HG02588 (cell line): ENCODE measurements at regions not wholly inside any gene's neighbourhood (a gene's known extent, or its start where the extent isn't known, plus 50 kb on each side); places are given as distances from the start of the nearest gene placed in this dataset.

ENCODE experiments used
- ATAC-seq: cut with Tn5 transposase; IDR thresholded peaks from one replicate; pipeline ENCODE4 v1.9.1; 2021; ENCODE audit warnings: mild to moderate bottlenecking, moderate library complexity; ENCODE audit not compliant: unreplicated experiment

DNA sequence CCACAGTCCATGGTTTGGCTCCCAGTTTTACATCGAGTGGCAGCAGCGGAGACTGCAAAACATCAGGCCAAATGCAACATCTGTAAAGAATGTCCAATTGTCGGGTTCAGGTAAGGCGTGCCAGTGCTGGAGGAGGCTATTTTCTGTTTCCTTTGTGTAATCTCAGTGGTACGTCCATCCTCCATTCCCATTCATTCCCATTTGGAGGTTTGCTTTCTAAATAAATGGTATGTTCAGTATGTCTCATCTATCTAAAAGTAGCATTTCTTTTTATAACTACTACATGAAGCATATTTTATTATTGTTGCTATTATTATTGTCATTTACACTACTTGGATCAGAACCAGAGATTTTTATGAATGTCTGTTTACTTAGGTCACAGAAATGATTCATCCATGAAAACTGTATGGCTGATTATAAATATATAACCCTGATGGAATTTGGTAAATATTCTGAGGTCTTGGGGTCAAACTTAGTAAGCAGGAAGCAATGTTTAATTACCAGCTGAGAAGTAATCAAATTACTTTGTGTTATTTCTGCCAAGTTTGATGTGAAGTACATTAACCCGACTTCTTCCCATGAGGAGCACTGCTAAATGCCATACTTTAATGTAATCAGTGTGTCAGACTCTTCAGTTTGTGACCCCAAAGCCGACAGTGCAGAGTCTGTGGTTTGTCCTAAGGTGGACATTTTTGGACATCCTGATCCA, 512.9 kb downstream of the UTRN start:
- ATAC-seq: no peak

DNA sequence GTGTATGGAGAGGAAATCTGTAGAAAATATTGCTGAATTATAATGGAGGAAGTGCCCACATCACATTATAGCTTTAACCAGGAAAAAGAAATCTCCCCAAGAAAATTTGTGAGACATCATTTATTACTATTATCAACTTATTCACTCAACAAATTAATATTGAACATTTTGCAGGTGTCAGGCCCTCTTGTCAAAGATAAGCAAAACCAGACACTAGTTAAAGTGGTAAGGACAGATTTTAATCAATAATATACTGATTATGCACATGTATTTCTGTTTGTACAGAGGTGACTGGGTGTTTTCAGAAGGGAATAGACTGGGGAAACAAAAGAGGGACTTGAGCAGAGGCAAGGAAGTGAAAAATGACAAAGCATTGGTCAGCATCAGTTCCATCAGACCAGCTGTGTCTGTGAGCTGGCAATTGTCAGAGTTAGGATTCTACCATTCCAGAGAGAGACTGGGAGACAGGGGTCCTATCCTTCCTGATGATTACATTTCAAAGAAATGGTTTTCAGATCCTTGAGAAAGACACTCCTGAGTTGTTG, 519.2 kb downstream of the UTRN start:
- ATAC-seq: no peak

DNA sequence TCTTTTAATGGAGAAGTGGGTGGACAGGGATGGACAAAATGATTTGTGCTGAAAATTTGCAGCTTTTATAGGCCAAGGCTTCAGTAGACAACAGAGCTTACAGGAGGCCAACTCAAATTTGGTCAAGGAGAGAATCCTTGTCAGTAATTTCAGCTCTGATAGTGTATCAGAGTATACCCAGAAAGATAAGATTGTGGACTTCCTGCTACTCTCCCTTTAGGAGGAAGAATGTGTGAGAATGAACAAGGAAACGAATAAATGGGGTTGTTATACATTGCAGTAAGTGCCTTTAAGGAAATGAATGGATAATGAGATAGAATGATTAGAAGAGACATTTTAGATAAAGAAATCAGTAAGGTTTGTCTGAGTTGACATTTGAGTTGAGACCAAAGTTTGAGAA, 519.9 kb downstream of the UTRN start:
- ATAC-seq: no peak

DNA sequence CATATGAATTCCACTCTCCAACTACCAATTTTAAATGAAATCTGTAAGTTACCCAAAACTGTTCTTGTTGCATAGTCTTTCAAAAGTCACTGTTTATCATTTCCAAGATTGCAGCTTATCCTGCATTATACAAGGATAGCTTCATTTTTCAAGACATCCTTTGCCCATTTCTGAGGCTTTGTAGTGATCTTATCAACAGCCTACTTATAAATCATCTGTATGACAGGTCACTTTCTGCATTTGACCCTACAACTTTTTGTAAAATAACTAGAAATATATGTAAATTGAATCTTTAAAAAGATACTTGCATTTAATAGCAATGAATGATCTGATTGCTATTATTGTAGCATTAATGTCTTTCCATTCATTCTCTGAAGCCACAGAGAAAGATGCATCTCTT, 521.1 kb downstream of the UTRN start:
- ATAC-seq: no peak

DNA sequence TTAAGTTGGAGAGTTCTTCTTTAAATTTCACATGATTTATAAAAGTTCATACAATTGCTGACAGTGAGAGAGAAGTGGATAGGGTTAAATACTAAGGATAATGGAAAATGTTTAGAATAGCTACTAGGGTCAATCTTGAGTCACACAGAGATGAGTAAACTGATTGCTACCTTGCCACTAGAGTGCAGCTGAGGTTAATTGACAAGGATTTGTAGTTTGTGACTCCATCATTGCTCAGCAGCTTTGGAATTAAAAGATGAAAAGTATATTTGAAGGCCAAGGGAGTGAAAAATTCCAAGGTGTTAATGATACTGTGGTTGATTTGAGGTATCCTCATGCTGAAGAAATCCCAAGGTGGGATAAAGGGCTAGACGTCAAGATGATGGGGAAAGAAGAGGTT, 524.0 kb downstream of the UTRN start:
- no peak for ATAC-seq

DNA sequence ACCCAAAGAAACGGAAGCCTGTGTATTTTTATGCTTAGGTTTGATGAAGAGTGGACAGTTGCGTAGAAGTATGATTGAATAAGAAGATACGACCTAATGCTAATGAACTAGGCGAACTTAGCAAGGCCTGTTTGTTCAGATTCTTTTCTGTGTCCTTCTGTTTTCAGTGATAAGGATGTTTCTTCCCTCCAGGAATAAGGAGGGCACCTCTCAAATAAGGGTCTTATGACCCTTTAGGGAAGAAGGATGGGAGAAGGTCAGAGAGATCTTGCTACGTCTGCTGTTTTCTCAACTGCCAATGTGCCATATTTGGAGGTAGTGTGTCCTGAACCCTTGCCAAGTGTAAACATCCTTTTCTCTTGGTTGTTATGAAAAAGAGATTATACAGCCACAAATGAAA, 524.8 kb downstream of the UTRN start:
- ATAC-seq: no peak

DNA sequence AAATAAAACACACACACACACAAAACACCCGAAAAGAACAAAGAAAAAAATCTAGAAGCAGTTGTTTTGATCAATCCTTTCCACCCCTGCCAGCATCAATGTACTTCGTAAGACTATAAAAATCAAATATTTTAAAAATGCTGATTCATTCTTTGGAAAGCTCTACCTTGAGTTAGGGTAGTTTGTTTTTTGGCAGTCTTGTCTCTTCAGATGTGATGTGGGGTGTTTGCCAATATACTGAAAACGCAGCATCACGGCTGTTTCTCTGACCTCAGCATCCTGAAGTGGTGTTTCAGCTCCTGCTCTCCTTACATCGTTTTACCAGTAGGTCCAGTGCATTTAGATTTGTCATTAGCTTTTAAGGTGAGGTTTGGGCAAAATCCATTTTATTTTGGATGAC, 526.0 kb downstream of the UTRN start:
- no peak for ATAC-seq

DNA sequence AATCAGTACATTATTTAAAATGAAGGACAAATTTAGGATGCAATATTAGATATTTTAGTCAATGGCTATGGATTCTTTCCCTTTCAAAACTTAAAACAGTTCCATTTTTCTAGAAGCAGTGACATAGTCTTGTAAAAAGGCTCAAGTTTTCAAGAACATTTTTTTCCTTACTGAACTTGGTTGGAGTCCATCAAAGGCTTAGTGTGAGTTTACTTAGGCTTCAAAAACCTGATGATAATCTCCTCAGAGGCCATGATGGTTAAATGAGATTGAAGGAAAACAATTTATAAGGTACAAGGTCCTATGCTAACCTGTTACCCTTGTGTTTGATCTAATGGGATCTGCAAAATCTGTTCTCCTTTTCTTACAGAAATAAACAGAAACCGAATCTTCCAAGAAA, 531.8 kb downstream of the UTRN start:
- no peak for ATAC-seq

DNA sequence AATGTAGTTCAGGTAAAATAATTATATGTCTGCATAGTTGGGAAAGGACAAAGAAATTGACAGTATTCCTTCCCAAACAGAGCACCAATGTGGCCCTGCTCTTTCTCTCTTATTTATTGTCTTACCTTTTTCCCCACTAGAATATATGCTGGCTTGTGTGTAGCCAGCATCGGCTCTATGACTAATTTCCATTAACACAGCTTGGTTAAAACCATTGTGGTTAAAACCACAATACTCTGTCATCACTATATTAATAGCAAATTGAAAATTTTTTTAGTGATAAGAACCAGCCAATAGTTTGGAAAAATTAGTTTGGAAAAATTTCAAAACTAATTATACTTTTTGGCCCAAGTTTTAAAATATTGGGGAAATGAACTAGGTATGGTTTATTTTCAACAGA, 535.1 kb downstream of the UTRN start:
- no peak for ATAC-seq

DNA sequence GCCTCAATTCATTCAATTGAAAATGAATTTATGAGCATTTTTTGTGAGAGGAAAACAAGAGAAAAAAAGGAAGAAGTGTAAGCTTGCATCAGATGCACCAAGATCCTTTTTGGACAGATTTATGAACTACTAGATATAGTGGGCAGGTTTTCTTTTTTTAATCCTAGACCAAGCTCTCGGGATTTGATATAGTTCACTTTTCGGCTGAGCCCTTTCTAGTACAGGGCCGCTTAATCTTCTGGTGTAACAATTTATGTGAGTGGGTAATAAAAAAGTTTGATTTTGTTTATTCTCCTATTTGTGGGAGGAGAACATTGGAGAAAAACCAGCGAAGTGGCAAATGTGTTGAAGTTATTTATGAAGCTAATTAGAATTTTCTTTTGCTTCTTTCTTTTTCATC, 538.0 kb downstream of the UTRN start:
- no peak for ATAC-seq

DNA sequence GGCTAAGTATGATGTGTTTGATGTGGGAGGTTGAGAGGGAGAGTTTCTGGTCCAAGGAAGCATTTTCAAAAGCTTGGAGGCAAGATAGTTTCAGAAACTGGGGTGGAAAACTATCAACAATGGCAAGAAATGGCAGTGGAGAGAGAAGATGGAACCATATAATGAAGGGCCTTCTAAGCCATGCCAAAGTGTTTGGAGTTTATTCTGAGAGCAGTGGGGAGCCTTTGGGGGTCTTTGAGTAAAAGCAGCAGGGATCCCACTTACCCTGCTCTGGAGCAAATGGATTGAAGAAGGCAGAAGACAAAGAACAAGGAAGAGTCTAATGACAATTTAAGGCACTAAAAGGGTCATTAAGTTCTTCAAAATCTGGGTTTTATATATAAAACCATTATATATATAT, 538.9 kb downstream of the UTRN start:
- no peak for ATAC-seq

DNA sequence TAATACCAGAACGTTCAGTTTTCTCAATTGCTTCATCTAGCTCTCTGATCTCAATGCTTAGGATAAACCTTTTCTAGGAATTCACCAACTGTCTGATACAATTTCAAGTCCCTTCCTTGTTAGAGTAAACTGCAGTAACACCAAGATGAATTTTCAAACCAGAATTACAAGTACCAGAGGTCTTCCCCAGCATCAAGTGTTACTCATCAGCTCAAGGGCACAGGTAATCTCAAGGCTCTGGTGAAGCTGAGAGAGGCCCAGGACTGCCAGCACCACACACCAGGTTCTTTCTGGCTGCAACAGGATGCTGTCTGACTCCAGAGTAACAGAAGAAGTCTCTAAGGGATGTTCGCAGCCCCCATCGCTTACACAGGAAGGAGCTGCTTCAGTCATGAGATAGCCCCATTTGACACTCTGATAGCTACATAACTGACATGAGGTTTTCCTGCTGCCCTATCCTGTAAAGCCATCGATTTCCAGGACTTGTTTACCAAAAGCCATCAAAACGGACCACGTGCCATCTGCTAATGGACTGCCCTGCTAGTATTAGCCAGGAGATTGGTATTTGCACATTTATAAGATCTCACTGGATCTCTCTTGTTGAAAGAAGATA, 549.4 kb downstream of the UTRN start:
- ATAC-seq: no peak

DNA sequence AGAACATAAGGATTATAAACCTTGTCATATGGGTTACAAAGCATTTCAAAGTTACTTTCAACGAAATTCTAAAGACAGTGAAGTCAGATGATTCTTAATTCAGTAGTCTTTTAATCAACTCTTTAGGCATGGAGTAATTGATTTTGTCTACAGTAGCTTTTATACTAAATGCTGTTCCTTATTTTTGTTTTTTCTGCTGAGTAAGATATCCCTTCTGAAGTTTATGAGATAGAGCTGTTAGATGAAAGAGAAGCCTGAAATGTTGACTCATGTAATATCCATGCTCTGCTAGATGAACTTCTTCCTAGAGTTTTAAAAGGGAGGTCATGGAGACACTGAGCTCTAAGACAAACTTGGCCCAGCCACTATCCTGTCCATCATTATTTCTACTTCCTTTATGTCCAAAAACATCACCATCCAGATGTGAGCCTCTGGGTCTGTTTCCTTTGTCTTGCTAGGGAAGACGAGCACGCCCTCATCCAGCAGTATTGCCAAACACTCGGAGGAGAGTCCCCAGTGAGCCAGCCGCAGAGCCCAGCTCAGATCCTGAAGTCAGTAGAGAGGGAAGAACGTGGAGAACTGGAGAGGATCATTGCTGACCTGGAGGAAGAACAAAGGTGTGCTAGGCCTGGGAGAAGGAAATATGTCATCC, 550.3 kb downstream of the UTRN start:
- no peak for ATAC-seq

DNA sequence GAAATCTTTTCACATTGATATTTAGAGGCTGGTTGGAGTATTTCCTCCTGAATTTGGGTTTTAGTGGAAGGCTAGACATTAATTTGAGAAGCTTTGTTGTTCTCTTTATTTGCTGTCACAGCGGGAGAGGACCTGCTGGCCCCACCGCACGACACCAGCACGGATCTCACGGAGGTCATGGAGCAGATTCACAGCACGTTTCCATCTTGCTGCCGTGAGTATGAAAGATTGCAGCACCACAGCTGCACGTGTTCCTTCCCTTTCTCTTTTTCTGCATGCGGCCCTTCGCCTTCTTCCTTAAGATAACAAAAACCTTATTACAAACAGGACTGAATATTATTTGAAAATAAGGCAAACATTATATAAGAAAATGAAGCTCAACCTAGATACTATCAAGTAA, 555.5 kb downstream of the UTRN start:
- ATAC-seq: no peak

DNA sequence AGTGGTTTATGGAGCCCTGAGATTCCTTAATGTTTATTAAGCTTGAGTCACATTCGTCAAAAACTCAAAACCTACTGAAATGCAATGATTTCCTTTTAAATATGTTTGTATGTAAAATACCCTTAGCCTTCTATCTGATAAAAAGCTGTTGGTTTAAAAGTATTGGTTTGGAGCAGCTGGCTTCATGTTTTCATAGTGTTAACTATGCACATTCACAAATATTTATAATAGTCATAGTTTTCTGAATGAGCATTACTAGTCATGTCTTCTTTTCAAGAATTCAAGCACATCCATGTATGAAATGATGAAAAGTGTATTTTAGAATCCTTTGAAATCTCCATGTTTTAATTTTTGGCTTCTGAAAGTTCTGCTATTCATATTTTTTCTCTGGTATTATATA, 558.6 kb downstream of the UTRN start:
- no peak for ATAC-seq

DNA sequence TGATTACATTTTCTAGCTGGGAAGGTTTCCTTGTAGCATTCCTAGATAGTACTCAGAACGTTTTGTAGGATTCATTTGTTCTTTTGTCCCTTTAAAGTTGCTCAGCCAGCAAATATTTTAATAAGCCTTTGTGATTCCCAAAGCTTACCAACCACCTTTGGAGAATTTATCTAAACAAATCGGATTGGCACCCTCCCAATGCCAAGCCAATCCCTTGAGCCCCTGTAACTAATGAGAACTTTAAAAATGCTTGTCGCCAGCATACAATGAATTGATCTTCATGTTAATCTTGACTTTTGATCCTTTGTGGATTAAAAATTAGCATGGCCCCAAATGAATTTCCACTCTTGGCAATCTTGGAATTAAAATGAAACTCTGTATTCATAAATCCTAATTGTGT, 559.5 kb downstream of the UTRN start:
- ATAC-seq: no peak

DNA sequence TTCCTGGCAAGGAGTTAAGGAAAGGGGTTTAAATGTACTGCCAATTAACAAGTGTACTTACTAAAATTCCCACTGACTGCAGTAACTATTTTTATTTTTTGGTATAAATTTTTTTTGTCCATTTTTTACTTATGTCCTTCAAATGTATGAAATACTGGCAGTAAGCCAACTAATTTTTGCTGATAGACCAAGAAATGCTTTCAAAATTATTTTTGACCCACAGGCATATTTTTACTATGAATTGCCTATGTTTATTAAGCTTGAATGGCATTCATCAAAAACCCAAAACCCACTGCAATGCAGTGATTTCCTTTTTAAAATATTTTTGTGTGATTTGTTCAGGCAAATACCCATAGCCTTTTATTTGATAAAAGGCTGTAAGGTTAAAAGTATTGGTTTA, 560.1 kb downstream of the UTRN start:
- ATAC-seq: no peak

DNA sequence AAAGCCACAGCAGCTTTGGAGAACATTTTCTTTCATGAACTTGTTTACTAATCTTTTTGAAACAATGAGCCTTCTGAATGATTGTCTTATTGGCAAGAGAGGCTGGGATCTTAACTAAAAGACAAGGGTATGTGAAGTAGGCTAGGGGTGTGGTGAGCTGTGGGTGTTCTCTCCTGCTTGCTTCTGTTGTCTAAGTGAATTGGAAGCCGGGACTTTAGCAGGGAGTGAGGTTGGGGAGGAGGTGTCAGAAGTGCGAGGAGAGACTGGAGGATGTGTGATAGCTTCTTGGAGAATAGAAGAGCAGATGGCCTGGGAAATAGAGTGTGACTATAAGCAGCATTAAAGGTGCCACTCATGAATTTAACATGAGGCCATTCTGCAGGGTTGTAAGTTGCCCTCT, 562.8 kb downstream of the UTRN start:
- ATAC-seq: no peak

DNA sequence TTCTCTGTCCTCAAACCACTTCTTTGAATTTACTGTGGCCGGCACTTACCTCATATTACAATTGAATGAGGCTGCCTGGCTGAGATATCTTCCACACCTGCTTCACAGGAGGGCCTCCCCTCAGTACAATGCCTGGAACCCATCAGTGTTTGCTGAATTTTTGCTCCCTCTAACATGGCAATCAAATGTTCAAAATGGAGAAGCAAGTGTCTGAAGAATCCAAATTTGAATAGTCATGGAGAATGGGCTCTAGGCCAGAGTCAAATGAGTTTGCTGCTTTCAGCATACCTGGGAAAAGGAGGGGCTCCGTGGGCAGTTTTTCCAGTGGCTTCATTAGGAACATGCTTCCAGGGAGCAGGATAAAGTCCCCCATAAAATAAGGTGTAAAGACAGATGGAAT, 564.8 kb downstream of the UTRN start:
- no peak for ATAC-seq

DNA sequence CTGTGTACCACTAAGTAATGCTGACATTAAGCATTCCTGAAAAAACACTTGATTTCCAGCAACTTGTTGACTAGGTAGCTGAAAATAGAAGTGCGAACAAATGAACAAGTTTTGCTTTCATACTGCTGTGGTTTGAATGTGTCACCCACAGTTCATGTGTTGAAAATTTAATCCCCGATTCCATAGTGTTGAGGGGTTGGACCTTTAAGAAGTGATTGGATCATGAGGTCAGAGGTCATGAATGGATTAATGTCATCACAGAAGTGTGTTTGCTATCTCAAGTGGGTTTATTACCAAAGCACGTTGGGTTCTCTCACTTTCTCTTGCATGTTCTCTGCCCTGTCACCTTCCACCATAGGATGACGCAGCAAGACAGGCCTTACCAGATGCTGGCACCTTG, 568.5 kb downstream of the UTRN start:
- no peak for ATAC-seq

DNA sequence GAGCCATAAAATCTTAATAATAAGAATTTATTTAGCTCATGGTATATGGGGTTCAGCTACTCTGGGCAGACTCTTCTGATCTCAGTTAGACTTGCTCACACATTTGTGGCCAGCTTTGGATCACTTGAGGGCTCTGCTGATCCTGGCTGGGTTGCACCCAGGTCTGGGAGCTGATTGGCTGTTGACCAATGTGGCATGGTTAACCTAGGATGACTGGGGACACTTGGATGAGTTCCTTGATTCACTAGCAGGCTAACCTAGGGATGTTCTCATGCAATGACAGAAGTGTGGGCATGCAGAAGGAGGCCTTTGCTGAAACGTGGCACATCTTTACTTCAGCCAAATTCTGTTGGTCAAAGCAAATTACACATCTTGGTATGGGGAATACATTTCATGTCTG, 569.5 kb downstream of the UTRN start:
- no peak for ATAC-seq

DNA sequence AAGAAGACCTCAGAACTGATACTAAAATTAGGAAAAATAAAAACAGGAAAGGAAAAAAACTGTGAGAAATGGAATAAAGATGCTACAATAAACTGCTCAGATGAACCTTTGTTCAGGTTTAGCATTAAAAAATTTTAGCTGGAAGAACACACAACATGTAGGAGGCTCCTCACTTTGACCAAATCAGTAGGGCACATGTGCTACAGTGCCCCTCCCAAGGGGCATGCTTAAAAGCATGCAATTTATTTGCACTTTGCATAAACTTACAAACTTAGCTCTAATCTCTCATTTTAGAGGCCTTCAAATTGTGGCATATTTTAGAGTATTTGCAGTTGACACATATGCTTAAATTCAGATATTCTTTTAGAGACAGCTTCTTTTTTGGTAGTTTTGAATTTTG, 570.2 kb downstream of the UTRN start:
- ATAC-seq: no peak
